GM12874 (cell line): ENCODE measurements at regions not wholly inside any gene's neighbourhood (a gene's known extent, or its start where the extent isn't known, plus 50 kb on each side); places are given as distances from the start of the nearest gene placed in this dataset.

ENCODE experiments used
- TF ChIP-seq, protein P1 (sequence below): IDR thresholded peaks from 2 replicates; pipeline ENCODE4 v1.5.1; 2011; ENCODE audit warnings: low read depth, mild to moderate bottlenecking, control low read depth, low read length, moderate library complexity; ENCODE audit not compliant: insufficient read depth

DNA sequence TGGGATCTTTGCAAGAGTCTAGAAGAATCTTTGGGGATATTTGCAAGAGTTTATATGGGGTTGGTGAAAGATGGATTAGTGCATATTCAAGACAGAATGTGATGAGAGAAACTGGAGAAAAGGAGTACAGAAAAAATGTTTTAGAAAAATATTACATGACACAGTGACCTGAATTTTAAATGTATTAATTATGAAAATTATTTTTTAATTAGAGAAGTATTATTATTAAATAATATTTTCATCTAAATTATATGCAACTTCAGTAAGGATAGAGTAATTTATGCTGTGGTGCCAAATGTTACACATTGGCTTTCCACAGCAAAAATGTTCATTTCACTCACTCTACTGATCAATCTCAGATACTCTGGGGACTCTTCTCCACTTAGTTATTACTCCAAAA is 1442.8 kb upstream of the SLC39A10 start:
- TF ChIP-seq, protein P1, sequence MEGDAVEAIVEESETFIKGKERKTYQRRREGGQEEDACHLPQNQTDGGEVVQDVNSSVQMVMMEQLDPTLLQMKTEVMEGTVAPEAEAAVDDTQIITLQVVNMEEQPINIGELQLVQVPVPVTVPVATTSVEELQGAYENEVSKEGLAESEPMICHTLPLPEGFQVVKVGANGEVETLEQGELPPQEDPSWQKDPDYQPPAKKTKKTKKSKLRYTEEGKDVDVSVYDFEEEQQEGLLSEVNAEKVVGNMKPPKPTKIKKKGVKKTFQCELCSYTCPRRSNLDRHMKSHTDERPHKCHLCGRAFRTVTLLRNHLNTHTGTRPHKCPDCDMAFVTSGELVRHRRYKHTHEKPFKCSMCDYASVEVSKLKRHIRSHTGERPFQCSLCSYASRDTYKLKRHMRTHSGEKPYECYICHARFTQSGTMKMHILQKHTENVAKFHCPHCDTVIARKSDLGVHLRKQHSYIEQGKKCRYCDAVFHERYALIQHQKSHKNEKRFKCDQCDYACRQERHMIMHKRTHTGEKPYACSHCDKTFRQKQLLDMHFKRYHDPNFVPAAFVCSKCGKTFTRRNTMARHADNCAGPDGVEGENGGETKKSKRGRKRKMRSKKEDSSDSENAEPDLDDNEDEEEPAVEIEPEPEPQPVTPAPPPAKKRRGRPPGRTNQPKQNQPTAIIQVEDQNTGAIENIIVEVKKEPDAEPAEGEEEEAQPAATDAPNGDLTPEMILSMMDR, result no peak

DNA sequence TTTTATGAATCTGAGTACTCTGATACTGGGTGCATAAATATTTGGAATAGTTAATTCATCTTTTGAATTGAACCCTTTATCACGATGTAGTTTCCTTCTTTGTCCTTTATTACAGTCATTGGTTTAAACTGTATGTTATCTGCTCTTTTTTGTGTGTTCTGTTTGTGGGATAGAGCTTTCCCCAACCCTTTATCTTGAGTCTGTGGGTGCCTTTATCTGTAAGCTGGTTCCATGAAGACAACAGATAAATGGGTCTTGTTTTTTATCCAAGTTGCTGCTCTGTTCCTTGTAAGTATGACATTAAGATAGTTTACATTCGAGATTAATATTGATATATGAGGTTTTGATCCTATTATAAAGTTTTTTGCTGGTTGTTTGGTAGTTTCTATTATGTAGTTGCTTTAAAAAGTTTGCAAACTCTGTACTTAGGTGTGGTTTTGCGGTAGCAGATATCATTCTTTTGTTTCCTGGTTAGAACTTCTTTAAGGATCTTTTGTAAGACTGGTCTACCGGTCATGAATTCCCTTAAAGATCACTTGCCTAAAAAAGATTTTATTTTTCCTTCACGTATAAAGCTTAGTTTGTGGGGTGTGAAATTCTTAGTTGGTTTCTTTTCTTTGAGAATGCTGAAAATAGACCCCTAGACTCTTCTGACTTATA is 1451.3 kb upstream of the SLC39A10 start:
- TF ChIP-seq, protein P1, result no peak

DNA sequence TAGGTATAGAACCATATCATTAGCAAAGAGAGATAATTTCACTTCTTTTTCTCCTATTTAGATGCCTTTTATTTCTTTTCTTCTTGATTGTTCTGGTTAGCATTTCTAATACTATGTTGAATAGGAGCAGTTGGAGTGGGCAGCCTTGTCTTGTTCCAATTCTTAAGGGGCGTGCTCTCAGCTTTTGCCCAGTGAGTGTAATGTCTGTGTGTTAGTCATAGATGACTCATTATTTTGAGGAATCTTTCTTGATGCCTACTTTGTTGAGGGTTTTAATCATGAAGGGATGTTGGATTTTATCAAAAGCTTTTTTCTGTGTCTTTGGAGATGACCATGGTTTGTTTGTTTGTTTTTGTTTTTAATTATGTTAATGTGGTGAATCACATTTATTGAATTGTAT is 1453.1 kb upstream of the SLC39A10 start:
- TF ChIP-seq, protein P1, result no peak

DNA sequence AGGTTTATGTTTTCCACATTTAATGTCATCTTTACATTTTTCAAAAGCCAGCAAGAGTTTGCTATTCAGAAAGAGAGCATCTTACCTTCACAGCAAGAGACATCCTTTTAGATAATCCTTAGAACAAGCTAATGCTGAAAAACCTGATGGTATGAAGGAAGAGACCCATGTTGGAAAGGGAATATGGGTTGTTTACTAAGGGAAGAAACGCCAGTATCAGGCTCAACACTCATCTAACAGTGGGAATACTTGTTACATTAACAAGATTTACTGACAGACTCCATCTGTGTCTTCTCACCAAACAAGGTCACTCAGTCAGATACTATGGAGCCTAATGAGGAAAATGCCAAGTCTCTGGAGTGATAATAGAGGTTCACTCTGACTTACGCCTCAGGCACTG is 1474.1 kb upstream of the SLC39A10 start:
- TF ChIP-seq, protein P1, result no peak

DNA sequence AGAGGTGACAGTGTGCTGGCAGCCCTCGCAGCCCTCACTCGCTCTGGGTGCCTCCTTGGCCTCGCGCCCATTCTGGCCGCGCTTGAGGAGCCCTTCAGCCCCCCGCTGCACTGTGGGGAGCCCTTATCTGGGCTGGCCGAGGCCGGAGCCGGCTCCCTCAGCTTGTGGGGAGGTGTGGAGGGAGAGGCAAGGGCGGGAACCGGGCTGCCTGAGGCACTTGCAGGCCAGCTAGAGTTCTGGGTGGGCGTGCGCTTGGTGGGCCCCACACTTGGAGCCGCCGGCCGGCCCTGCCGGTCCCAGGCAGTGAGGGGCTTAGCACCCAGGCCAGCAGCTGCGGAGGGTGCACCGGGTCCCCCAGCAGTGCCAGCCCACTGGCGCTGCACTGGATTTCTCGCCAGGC is 1480.9 kb upstream of the SLC39A10 start:
- TF ChIP-seq, protein P1, result no peak

DNA sequence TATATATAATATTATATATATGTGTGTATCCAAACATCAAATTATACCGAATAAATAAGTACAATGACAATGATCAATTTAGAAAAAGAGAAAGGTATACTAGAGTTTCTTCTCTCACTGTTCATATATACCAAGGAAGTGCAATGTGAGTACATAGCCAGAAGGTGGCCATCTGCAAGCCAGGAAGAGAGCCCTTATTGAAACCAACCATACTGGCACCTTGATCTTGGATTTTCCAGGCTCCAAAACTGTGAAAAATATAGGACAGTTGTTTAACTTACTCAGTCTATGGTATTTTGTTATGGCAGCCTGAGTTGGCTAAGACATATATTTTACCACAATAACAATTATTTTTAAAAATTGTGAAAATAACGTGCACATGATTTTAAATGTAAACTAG is 1490.2 kb upstream of the SLC39A10 start:
- TF ChIP-seq, protein P1, result peak; percentile 56; the same call in 1 of the 2 replicates

DNA sequence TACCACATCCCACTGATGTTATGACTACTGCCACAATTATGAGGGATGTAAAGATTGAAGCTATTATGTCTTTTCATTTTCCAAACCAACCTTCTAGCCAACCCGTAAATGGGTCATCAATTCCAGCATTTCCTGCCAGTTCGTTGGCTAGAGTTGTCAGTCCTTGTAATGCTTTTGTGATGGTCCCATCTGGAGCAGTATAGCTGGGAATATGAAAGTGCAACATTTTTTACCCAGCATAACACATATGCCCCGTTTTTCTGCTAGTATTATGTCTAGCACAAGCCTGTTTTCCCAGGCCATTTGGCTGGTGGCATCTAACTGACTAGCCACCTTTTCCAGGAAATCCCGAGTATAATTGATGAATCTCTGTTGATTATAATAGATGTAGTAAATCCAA is 1501.6 kb upstream of the SLC39A10 start:
- TF ChIP-seq, protein P1, result no peak
